Choroid plexus epithelial cell (primary cell): ENCODE measurements at regions not wholly inside any gene's neighbourhood (a gene's known extent, or its start where the extent isn't known, plus 50 kb on each side); places are given as distances from the start of the nearest gene placed in this dataset.
"Not testable (repeated sequence)": the region's sequence is repeated elsewhere in the genome, so short reads cannot be mapped to it uniquely, and the experiment has no call there.

Experiments
- DNase-seq: peaks from one replicate; pipeline ENCODE4 v3.0.0-alpha.2; 2010; ENCODE audit warnings: low read depth
- H3K4me3 ChIP-seq: 2 replicates; pipeline ENCODE4 v1.5.1; 2011; ENCODE audit warnings: low read depth, mild to moderate bottlenecking, control low read depth, low read length, moderate library complexity
- TF ChIP-seq, protein P1 (sequence below): conservative IDR thresholded peaks from 2 replicates; pipeline ENCODE4 v1.5.1; 2011; ENCODE audit warnings: low read depth, mild to moderate bottlenecking, control low read depth, inconsistent platforms, low read length, moderate library complexity

GRCh38 chr7:96861-97260 is 95.5 kb upstream of the FAM20C start:
- no peak for DNase-seq
- TF ChIP-seq, protein P1, sequence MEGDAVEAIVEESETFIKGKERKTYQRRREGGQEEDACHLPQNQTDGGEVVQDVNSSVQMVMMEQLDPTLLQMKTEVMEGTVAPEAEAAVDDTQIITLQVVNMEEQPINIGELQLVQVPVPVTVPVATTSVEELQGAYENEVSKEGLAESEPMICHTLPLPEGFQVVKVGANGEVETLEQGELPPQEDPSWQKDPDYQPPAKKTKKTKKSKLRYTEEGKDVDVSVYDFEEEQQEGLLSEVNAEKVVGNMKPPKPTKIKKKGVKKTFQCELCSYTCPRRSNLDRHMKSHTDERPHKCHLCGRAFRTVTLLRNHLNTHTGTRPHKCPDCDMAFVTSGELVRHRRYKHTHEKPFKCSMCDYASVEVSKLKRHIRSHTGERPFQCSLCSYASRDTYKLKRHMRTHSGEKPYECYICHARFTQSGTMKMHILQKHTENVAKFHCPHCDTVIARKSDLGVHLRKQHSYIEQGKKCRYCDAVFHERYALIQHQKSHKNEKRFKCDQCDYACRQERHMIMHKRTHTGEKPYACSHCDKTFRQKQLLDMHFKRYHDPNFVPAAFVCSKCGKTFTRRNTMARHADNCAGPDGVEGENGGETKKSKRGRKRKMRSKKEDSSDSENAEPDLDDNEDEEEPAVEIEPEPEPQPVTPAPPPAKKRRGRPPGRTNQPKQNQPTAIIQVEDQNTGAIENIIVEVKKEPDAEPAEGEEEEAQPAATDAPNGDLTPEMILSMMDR = no peak

GRCh38 chr7:97310-97841 is 95.0 kb upstream of the FAM20C start:
- H3K4me3 ChIP-seq = no peak overlapping the region
- DNase-seq = no peak
- TF ChIP-seq, protein P1 = no peak

More at GRCh38 chr7:96861-97260, 95.5 kb upstream of the FAM20C start:
- H3K4me3 ChIP-seq = no peak overlapping the region

DNA sequence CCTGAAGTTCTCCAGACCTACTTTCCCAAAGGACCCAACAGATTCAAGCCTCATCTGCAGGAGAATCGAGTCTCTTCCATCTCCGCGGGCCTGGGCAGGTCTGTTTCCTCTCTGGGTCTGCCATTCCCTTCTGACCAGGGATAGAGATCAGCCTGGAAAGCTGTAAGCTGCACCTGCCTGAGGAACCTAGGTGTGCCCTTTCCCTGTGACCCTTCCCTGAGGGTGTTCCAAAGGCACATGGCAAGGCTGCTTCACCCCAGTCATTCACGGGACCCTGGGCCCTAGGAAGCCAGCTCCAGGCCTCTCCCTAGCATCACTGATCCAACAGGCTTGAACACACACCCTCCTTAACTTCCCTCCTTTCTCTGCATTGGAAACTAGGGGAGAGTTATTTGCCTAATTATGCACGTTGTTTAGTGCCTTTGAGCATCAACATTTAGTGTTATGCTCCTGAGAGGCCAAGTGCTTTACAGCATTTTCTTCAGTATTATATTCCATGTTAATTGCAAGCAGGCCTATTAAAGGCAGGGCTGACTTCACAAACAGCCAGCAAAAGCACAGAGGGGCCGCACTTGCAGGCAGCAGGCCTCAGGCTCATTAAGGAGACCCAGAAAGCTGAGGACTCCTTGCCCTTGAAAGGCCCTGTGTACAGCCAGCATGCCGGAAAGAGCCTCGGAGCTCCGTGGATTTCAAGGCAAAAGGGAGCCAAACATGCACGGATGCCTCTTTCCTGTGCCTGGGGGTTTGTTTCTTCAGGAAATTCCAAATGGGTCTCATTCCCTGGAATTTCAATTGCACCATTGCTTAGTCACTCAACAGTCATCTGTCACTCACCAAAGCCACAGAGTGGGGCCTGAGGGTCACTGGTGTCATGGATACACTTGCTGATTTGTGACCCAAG is 91.0 kb upstream of the FAM20C start:
- TF ChIP-seq, protein P1 = no peak
- DNase-seq = no peak
- H3K4me3 ChIP-seq = no peak overlapping the region

DNA sequence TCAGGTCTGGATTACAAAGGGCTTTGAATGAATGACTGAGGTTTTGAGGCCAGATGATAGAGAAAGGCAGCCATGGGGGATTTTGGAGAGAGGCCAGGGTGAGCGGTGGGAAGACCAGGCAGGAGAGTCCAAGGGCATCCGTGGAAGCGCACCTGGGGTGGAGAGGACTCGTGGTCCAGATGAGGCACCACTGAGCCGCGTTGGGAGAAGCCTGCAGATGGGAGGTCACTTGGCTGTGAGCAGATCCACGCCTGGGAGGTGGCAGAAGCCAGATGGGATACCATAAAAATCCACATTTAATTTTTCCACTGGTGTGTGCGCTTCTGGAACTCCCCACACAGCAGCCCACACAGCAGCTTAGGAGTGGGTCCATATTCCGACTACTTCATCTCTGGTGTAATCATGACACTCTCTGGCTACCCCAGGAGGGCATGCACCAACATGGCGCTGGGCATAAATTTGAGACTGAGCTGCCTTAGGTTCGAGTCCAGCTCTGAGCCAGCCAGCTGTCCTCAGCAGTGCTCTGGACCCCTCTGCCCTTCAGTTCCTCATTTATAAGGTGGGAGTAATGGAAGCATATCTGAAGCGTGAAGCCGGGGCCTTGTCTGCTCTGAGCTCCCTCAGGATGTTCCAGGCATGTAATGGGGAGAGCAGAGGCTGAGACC is 90.2 kb upstream of the FAM20C start:
- no peak overlapping the region for H3K4me3 ChIP-seq
- TF ChIP-seq, protein P1 = no peak
- DNase-seq = no peak

DNA sequence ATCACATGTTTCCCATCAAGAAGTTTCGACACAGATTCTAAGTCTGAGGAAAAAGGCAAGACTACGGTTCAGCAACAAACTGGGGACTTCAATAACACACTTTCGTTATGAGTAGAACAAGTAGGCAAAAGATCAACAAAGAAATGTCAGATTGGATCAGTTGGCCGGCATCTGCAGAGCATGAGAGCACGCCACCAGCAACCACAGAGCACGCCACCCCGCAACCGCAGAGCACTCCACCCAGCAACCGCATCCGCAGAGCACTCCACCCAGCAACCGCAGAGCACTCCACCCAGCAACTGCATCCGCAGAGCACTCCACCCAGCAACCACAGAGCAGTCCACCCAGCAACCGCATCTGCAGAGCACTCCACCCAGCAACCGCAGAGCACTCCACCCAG is 89.7 kb upstream of the FAM20C start:
- no peak for DNase-seq
- H3K4me3 ChIP-seq = no peak overlapping the region
- TF ChIP-seq, protein P1 = no peak

DNA sequence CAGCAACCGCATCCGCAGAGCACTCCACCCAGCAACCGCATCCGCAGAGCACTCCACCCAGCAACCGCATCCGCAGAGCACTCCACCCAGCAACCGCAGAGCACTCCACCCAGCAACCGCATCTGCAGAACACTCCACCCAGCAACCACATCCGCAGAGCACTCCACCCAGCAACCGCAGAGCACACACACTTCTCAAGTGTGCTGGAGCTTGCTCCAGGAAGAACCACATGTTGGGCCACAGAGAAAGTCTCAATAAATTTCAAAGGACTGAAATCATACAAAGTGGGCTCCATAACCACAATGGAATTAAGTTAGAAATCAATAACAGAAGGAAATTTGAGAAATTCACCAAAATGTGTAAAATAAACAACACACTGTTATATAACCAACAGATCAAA is 88.4 kb upstream of the FAM20C start:
- DNase-seq, H3K4me3 ChIP-seq: not testable (repeated sequence)

- TF ChIP-seq, protein P1 = no peak
- no peak for DNase-seq
- H3K4me3 ChIP-seq = no peak overlapping the region
Observed at GRCh38 chr7:105002-105401, 87.4 kb upstream of the FAM20C start.
